Stimulated activated CD4-positive, alpha-beta T cell treated with anti-CD3 and anti-CD28 coated beads, Interleukin-15, amount 100 ng/mL, for 24 hours (primary cell): ENCODE measurements at regions not wholly inside any gene's neighbourhood (a gene's known extent, or its start where the extent isn't known, plus 50 kb on each side); places are given as distances from the start of the nearest gene placed in this dataset.
"Not testable (repeated sequence)": the region's sequence is repeated elsewhere in the genome, so short reads cannot be mapped to it uniquely, and the experiment has no call there.

Source experiments
- DNase-seq: peaks from one replicate; pipeline ENCODE4 v3.0.0-alpha.2; 2020

- DNase-seq: no peak
Measured at GRCh38 chr1:199058281-199058680, 419.4 kb downstream of the PTPRC start.

- DNase-seq: no peak
Measured at GRCh38 chr1:199064971-199065370, 426.1 kb downstream of the PTPRC start.

- DNase-seq: no peak
Measured at GRCh38 chr1:199067483-199067882, 428.6 kb downstream of the PTPRC start.

GRCh38 chr1:199071080-199071479 lies 432.2 kb downstream of the PTPRC start:
- no peak for DNase-seq

DNA sequence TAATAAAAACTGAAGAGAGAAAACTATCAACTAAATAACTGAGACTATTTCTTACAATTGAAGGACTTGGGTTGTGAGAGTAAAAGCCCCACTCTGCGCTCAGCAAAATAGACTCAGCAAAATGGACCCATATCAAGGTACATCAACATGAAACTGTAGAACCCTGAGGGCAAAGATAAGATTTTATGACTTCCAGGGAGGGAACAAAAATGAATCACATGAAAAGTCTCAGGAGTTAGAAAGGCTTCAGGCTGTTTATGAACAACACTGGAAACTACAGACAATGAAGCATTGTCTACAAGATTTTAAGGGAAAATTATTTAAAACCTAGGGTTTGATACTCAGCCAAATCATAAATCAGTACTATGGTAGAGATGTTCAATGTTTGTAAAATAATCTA lies 434.3 kb downstream of the PTPRC start:
- DNase-seq: no peak

GRCh38 chr1:199075792-199076191 lies 437.0 kb downstream of the PTPRC start:
- no peak for DNase-seq

DNA sequence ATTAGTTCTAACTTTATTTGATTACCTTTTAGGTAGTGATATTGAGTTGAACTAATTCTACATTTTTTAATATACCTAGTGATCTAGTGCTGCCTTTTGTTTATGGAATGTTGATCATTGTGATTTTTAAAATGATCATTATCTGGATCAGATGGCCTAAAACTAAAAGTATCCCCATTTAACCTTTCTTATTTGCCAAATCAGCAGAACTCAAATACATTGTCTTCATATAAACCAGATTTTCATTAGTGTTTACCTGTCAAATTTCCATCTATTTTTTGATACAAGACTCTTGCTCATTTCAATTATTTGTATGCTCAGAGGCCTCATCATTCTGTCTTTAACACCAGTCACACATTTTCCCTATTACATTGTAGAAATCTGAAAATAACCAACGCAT lies 441.2 kb downstream of the PTPRC start:
- DNase-seq: no peak

DNA sequence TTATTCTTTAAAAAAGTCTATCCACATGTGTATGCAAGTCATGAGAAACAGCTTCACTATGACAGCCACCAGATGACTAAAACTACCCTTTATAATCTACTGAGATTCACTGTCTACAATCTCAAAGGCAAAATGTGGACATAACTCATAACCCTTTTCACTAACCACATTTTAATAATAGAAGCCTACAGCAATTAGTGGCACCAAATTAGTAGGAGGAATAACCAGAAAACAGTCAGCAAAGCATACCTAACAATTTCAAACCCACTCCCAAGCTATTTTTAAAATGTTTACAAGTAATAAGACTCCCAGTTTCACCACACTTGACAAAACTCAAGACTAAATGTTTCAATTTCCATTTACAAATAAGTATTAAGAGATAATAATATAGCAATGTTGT lies 442.9 kb downstream of the PTPRC start:
- no peak for DNase-seq

DNA sequence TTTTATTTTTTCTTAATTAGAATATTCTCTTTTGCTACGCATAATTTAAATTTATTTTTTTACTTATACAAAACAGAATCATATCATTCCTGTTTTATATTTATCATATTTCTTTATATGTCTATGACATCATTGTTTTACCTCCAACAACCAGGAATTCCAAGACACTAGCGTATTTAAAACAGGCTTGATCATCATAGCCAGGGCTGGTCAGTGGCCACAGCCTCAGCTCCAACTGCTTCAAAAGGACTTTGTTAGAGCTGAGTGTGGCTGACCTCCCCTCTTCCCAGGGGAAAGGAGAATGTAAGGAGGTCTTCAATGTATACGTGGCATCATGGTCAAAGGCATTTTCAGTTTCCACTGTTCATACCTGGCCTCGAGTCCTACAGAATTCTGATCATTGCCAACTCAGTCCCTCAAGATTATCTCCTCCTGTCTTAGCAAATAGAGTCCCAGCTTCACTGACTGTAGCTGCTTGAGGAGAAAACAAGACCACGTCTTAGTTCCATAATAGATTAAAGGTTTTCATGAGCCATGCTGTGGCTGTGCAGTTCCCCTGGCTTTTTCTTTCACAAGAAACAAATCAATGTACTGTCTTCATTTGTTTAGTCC lies 444.0 kb downstream of the PTPRC start:
- no peak for DNase-seq

- DNase-seq: no peak
Measured at GRCh38 chr1:199083680-199084079, 444.8 kb downstream of the PTPRC start.

- DNase-seq: no peak
Measured at GRCh38 chr1:199084293-199084692, 445.5 kb downstream of the PTPRC start.

DNA sequence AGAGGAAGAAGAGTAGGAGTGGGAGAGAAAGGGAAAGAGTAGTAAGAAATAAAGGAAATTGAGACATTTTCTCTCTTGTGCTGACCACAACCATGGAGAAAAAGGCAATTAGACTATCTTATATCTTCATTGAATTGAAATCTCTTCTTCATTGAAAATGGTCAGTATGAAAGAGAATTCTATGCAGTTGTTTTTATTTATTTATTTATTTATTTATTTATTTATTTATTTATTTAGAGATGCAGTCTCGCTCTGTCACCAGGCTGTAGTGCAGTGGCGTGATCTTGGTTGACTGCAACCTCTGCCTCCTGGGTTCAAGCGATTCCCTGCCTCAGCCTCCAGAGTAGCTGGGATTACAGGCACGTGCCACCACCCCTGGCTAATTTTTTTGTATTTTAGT lies 447.1 kb downstream of the PTPRC start:
- DNase-seq: no peak

DNA sequence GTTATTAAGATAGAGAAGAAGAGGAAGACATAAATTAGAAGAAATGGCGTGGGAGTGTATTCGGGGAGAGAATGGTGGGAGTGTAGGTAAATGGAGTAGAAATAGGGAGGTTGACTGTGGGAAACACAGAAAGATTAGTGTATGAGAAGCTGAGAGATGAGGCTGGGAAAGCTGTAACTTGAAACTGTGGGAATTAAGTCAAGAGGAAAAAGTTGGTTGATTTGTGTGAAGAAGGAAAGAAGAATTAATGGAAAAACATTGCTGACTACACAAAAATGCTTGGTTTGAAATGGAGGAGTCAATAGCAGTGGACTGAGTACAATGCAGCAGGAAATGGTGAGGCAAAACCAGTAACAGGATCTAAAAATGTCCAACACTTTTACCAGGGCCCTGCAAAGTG lies 448.3 kb downstream of the PTPRC start:
- no peak for DNase-seq

GRCh38 chr1:199089393-199090122 lies 450.7 kb downstream of the PTPRC start:
- peak; percentile 29 for DNase-seq

DNA sequence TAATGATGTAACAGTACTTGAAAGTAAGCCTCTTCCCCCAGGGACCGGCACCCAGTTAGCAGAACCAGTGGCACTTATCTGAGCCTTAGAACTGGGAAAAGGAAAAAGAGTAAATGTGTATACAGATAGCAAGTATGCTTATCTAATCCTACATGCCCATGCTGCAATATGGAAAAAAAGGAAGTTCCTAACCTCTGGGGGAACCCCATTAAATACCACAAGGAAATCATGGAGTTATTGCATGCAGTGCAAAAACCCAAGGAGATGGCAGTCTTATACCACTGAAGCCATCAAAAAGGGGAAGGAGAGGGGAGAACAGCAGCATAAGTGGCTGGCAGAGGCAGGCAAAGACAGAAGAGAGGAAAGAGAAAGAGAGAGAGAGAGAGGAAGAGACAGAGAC lies 456.8 kb downstream of the PTPRC start:
- not testable (repeated sequence) for DNase-seq

DNA sequence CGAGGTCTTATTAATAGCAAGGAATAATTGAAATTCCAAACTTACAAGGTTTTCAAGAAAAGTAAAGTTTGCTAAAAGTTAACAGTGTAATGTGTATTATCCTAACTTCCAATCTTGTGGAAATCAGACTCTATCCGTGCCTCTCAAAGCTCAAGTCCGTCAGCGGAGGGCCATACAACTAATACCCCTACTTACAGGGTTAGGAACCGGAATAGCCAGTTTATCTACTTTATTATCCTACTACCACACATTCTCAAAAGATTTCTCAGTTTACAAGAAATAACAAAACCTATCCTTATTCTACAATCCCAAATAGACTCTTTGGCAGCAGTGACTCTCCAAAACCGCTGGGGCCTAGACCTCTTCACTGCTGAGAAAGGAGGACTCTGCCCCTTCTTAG lies 457.8 kb downstream of the PTPRC start:
- no peak for DNase-seq

DNA sequence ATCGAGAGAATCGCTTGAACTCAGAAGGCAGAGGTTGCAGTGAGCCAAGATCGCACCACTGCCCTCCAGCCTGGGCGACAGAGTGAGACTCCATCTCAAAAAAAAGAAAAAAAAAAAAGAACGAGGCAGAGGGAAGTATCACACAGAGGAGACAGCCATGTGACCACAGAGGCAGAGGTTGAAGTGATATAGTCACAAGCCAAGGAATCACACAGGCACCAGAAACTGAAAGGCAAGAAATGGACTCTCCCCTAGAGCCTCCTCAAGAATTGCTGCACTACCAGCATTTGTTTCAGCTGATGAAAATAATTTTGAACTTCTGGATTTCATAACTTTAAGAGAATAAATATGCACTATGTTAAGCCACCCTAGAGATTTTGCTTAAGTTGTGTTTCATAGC lies 459.6 kb downstream of the PTPRC start:
- no peak for DNase-seq

- no peak for DNase-seq
Measured at GRCh38 chr1:199101139-199101538, 462.3 kb downstream of the PTPRC start.

DNA sequence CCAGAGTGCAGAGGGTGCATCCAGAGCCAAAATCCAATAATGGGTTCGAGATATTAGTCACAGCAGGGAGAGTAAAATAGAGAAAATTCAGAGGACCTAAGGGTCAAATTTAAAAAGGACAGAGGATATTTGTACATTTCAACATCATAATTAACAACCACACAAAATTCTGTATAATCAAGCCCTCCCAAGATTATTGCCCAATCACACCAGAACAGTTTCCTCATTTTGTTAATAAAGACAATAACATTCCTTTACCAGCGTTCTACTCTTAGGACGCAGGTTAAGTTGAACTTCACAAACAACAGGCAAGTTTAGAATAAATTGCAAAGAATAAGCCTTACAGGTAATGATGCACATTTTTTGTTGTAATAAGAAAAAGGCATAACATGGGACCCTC lies 462.8 kb downstream of the PTPRC start:
- DNase-seq: no peak

GRCh38 chr1:199102239-199102638 lies 463.4 kb downstream of the PTPRC start:
- no peak for DNase-seq

- DNase-seq: no peak
Measured at GRCh38 chr1:199109160-199109559, 470.3 kb downstream of the PTPRC start.

- no peak for DNase-seq
Measured at GRCh38 chr1:199112365-199112764, 473.5 kb downstream of the PTPRC start.

GRCh38 chr1:199113265-199113869 lies 474.5 kb downstream of the PTPRC start:
- DNase-seq: peak; percentile 75

GRCh38 chr1:199116488-199116887 lies 477.6 kb downstream of the PTPRC start:
- DNase-seq: no peak

GRCh38 chr1:199121047-199121446 lies 482.2 kb downstream of the PTPRC start:
- no peak for DNase-seq
